SJCRH30 (cell line): ENCODE measurements at regions not wholly inside any gene's neighbourhood (a gene's known extent, or its start where the extent isn't known, plus 50 kb on each side); places are given as distances from the start of the nearest gene placed in this dataset.

Experiments used
- DNase-seq, 2 experiments: peaks; one replicate each; pipeline ENCODE4 v3.0.0-alpha.2; 2015 to 2020
- H3K27ac ChIP-seq: fragments of 250-450 bp; sonication (Bioruptor Pico); 2 replicates; pipeline ENCODE4 v1.5.1; 2020; ENCODE audit warnings: mild to moderate bottlenecking, moderate library complexity
- H3K27me3 ChIP-seq: fragments of 250-450 bp; sonication (Bioruptor Pico); 2 replicates; pipeline ENCODE4 v1.5.1; 2020; ENCODE audit warnings: mild to moderate bottlenecking, moderate library complexity
- H3K36me3 ChIP-seq: fragments of 250-450 bp; sonication (Bioruptor Pico); 2 replicates; pipeline ENCODE4 v1.5.1; 2020; ENCODE audit warnings: mild to moderate bottlenecking, moderate library complexity
- H3K4me1 ChIP-seq: fragments of 250-450 bp; sonication (Bioruptor Pico); 2 replicates; pipeline ENCODE4 v1.5.1; 2020; ENCODE audit warnings: mild to moderate bottlenecking, moderate library complexity
- H3K4me3 ChIP-seq: fragments of 250-450 bp; sonication (Bioruptor Pico); 2 replicates; pipeline ENCODE4 v1.5.1; 2020; ENCODE audit warnings: mild to moderate bottlenecking, moderate library complexity
- H3K9me3 ChIP-seq: fragments of 250-450 bp; sonication (Bioruptor Pico); replicated peaks from 2 replicates; pipeline ENCODE4 v1.5.1; 2020; ENCODE audit warnings: mild to moderate bottlenecking, moderate library complexity

- Histone ChIP-seq H3K4me1 (no peaks in the 10 kb centered on the region), H3K4me3 (no peak overlapping the region), H3K27me3 (peaks cover 8% of the 10 kb centered on the region), H3K9me3 (no peaks in the 10 kb centered on the region), H3K36me3 (no peaks in the 10 kb centered on the region), H3K27ac (no peak overlapping the region)
- DNase-seq = no peak
These were observed 64.4 kb upstream of the PLPP4 start for GRCh38 chr10:120392671-120393079.

GRCh38 chr10:120394446-120394845 lies 62.6 kb upstream of the PLPP4 start:
- Histone ChIP-seq H3K27ac (no peak overlapping the region), H3K36me3 (no peaks in the 10 kb centered on the region), H3K4me1 (no peaks in the 10 kb centered on the region), H3K27me3 (peaks cover 5% of the 10 kb centered on the region), H3K9me3 (no peaks in the 10 kb centered on the region), H3K4me3 (no peak overlapping the region)
- no peak for DNase-seq

- no peaks in the 10 kb centered on the region for H3K4me1 ChIP-seq
- peaks cover 4% of the 10 kb centered on the region; the same call in 1 of the 2 replicates for H3K27me3 ChIP-seq
- no peak for DNase-seq
- H3K9me3 ChIP-seq = no peaks in the 10 kb centered on the region
- no peaks in the 10 kb centered on the region for H3K36me3 ChIP-seq
- H3K4me3 ChIP-seq = no peak overlapping the region
- H3K27ac ChIP-seq = no peak overlapping the region
These were observed 60.8 kb upstream of the PLPP4 start for GRCh38 chr10:120396228-120396627.

- no peak overlapping the region for H3K4me3 ChIP-seq
- H3K9me3 ChIP-seq = no peaks in the 10 kb centered on the region
- H3K4me1 ChIP-seq = no peaks in the 10 kb centered on the region
- peaks cover 4% of the 10 kb centered on the region; the same call in 1 of the 2 replicates for H3K27me3 ChIP-seq
- DNase-seq = no peak
- no peak overlapping the region for H3K27ac ChIP-seq
- H3K36me3 ChIP-seq = no peaks in the 10 kb centered on the region
These were observed 58.8 kb upstream of the PLPP4 start for GRCh38 chr10:120398180-120398579.

GRCh38 chr10:120400601-120401000 lies 56.4 kb upstream of the PLPP4 start:
- Histone ChIP-seq H3K27ac (no peak overlapping the region), H3K9me3 (no peaks in the 10 kb centered on the region)
- DNase-seq = no peak

GRCh38 chr10:120402147-120402766 lies 54.8 kb upstream of the PLPP4 start:
- Histone ChIP-seq H3K4me3 (no peak overlapping the region), H3K27ac (no peak overlapping the region), H3K36me3 (no peaks in the 10 kb centered on the region), H3K4me1 (no peaks in the 10 kb centered on the region), H3K27me3 (peaks cover under 1% of the 10 kb centered on the region; the same call in 1 of the 2 replicates), H3K9me3 (no peaks in the 10 kb centered on the region)
- no peak for DNase-seq

More at GRCh38 chr10:120400601-120401000, 56.4 kb upstream of the PLPP4 start:
- no peak overlapping the region for H3K4me3 ChIP-seq
- H3K4me1 ChIP-seq = no peaks in the 10 kb centered on the region
- H3K27me3 ChIP-seq = peaks cover 4% of the 10 kb centered on the region; the same call in 1 of the 2 replicates
- H3K36me3 ChIP-seq = no peaks in the 10 kb centered on the region

- DNase-seq = no peak
- no peaks in the 10 kb centered on the region for H3K4me1 ChIP-seq
- no peaks in the 10 kb centered on the region for H3K36me3 ChIP-seq
- no peak overlapping the region for H3K4me3 ChIP-seq
- H3K9me3 ChIP-seq = no peaks in the 10 kb centered on the region
- H3K27me3 ChIP-seq = no peaks in the 10 kb centered on the region; the same call in 1 of the 2 replicates
- no peak overlapping the region for H3K27ac ChIP-seq
These were observed 53.9 kb upstream of the PLPP4 start for GRCh38 chr10:120403109-120403508.

- H3K4me1 ChIP-seq = no peaks in the 10 kb centered on the region
- H3K27me3 ChIP-seq = no peaks in the 10 kb centered on the region; the same call in 1 of the 2 replicates
- H3K36me3 ChIP-seq = no peaks in the 10 kb centered on the region
- H3K27ac ChIP-seq = no peak overlapping the region
- no peaks in the 10 kb centered on the region for H3K9me3 ChIP-seq
- DNase-seq = no peak
- no peak overlapping the region for H3K4me3 ChIP-seq
These were observed 50.7 kb upstream of the PLPP4 start for GRCh38 chr10:120406376-120406775.
